Natural killer cell treated with Interleukin-12 subunit alpha and Interleukin-12 subunit beta and Interleukin-15 and Interleukin-18, amount 100 ng/mL, for 72 hours (primary cell): ENCODE measurements at regions not wholly inside any gene's neighbourhood (a gene's known extent, or its start where the extent isn't known, plus 50 kb on each side); places are given as distances from the start of the nearest gene placed in this dataset.

Experiments used
- ATAC-seq, 2 donors: fragments of 150-1000 bp; cut with Tn5 transposase in 1 of 2; sonication (Bioruptor Pico), chemical (Tn5 transposase) in 1 of 2; 2 replicates each; pipeline ENCODE4 v1.10.0; 2021
- DNase-seq: peaks from one replicate; pipeline ENCODE4 v3.0.0; 2022; ENCODE audit warnings: low spot score
- H3K27ac Mint-ChIP-seq, 2 donors: 1 replicate in 1 of 2; 2 replicates in 1 of 2; pipeline ENCODE4 v1.8.0; 2022; ENCODE audit warnings: mixed read lengths in 2 of 2, mild to moderate bottlenecking in 1 of 2, moderate library complexity in 1 of 2
- H3K27me3 Mint-ChIP-seq, 2 donors: 1 replicate in 1 of 2; 2 replicates in 1 of 2; pipeline ENCODE4 v1.8.0; 2022; ENCODE audit warnings: mixed read lengths in 2 of 2
- H3K36me3 Mint-ChIP-seq: one replicate; pipeline ENCODE4 v1.8.0; 2022; ENCODE audit warnings: mixed read lengths
- H3K4me1 Mint-ChIP-seq, 2 donors: 1 replicate in 1 of 2; 2 replicates in 1 of 2; pipeline ENCODE4 v1.8.0; 2022; ENCODE audit warnings: low read depth in 2 of 2, mixed read lengths in 2 of 2, mild to moderate bottlenecking in 1 of 2
- H3K4me3 Mint-ChIP-seq: one replicate; pipeline ENCODE4 v1.8.0; 2022; ENCODE audit warnings: mixed read lengths
- H3K9me3 Mint-ChIP-seq: 2 replicates; pipeline ENCODE4 v1.8.0; 2022; ENCODE audit warnings: mixed read lengths

GRCh38 chr12:69019082-69019481 lies 86.1 kb upstream of the CPM start:
- Mint-ChIP-seq H3K36me3 (no peaks in the 10 kb centered on the region), H3K9me3 (no peaks in the 10 kb centered on the region), H3K27ac (no peak overlapping the region), H3K4me1 (no peaks in the 10 kb centered on the region), H3K4me3 (no peak overlapping the region), H3K27me3 (peaks cover 22 to 29% of the 10 kb centered on the region in 2 donors)
- no peak for DNase-seq
- ATAC-seq, result no peak

DNA sequence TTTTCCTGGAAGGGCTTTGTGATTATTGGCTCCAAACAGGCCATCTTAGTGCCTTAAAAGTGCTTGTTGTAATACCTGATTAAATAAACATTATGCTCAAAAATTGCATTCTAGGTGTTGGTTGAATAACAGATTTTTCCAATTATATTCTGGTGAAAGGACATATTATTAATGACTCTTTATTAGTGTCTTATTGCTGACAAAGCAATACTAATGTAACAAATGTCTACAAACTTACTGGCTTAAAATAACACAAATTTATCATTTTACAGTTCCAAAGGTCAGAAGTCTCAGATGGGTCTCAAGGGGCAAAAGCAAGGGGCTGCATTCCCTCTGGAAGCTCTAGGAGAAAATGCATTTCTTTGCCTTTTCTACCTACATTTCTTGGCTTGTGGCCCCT lies 86.9 kb upstream of the CPM start:
- Mint-ChIP-seq H3K9me3 (no peaks in the 10 kb centered on the region), H3K4me3 (no peak overlapping the region), H3K27me3 (peaks cover 22 to 29% of the 10 kb centered on the region in 2 donors), H3K36me3 (no peaks in the 10 kb centered on the region), H3K4me1 (no peaks in the 10 kb centered on the region), H3K27ac (no peak overlapping the region)
- ATAC-seq, result no peak
- DNase-seq, result no peak

DNA sequence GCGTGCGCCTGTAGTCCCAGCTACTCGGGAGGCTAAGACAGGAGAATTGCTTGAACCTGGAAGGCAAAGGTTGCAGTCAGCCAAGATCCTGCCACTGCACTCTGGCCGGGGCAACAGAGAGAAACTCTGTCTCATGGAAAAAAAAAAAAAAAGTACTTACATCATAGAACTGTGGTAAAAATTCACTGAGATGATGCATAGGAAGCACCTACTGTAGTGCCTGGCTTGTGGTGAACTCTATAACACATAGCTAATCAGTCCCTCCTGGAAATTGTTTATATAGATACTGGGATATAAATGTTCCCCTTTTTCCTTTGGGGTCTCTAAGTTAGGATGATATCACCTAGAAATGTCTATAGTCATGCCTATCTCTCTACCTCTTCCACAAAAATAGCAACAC lies 89.7 kb upstream of the CPM start:
- Mint-ChIP-seq H3K27me3 (peaks cover 25 to 35% of the 10 kb centered on the region in 2 donors), H3K4me3 (no peak overlapping the region), H3K36me3 (no peaks in the 10 kb centered on the region), H3K27ac (no peak overlapping the region), H3K4me1 (no peaks in the 10 kb centered on the region), H3K9me3 (no peaks in the 10 kb centered on the region)
- DNase-seq, result no peak
- ATAC-seq, result no peak

- no peaks in the 10 kb centered on the region for H3K9me3 Mint-ChIP-seq
- H3K36me3 Mint-ChIP-seq, result no peaks in the 10 kb centered on the region
- DNase-seq (no peak), ATAC-seq (no peak)
- no peaks in the 10 kb centered on the region for H3K4me1 Mint-ChIP-seq
- peaks cover 25 to 40% of the 10 kb centered on the region in 2 donors for H3K27me3 Mint-ChIP-seq
- H3K27ac Mint-ChIP-seq, result no peak overlapping the region
- no peak overlapping the region for H3K4me3 Mint-ChIP-seq
Measured at GRCh38 chr12:69023840-69024239, 90.9 kb upstream of the CPM start.

DNA sequence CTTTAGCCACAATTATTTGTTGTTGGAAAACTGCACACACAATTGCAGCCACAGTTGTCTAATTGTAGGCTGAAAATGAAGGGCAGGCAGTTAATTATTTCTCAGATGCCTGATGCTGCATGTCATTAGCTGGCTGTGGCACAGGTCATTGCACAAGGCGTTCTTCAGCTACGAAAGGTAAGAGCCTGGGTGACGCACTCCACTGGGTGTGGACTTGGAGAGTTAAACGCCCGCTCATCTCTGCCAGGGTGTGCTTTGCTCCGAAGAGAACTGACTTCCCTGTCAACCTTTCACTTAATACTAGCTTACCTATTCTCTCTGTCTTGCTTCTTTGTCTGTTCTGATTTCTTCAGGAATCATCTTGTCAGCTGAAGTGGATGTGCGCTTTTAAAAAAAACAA lies 91.4 kb upstream of the CPM start:
- Mint-ChIP-seq H3K27ac (no peak overlapping the region), H3K27me3 (peaks cover 25 to 39% of the 10 kb centered on the region in 2 donors), H3K4me1 (no peaks in the 10 kb centered on the region)

DNA sequence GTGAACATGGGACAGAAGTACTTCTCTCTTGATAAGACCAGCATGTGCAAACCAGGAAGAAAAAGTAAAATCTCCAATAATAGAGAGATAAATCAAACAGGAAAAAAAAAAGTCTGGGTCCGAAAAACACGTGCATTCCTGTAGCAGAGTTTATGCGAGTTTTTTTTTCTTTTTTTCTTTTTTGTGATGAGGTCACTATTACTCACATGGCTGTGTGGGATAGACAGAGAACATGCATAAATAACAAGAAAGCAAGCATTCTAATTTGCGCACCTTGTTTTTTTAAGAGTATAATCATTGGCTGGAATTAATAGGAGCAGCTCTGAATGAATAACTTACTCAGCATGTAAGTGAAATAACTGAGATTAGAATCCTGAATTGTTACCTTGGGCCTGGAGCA lies 91.9 kb upstream of the CPM start:
- Mint-ChIP-seq H3K4me3 (no peak overlapping the region), H3K9me3 (no peaks in the 10 kb centered on the region), H3K36me3 (no peaks in the 10 kb centered on the region), H3K27me3 (peaks cover 23 to 35% of the 10 kb centered on the region in 2 donors), H3K4me1 (no peaks in the 10 kb centered on the region), H3K27ac (no peak overlapping the region)
- no peak for ATAC-seq
- no peak for DNase-seq

More for the DNA sequence above, 91.4 kb upstream of the CPM start:
- no peaks in the 10 kb centered on the region for H3K9me3 Mint-ChIP-seq
- no peak for ATAC-seq
- H3K36me3 Mint-ChIP-seq, result no peaks in the 10 kb centered on the region
- no peak for DNase-seq
- H3K4me3 Mint-ChIP-seq, result no peak overlapping the region

DNA sequence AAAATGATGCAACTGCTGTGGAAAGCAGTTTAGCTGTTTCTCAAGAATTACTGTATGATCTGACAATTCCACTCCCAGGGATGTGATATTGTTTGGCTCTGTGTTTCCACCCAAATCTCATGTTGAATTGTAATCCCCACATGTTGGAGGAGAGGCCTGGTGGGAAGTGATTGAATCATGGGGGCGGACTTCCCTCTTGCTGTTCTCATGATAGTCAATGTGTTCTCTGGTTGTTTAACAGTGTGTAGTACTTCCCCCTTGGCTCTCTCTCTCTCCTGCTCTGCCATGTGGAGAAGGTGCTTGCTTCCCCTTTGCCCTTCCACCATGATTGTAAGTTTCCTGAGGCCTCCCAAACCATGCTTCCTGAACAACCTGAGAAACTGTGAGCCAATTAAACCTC lies 93.4 kb upstream of the CPM start:
- Mint-ChIP-seq H3K27ac (no peak overlapping the region), H3K36me3 (no peaks in the 10 kb centered on the region), H3K9me3 (no peaks in the 10 kb centered on the region), H3K4me1 (no peaks in the 10 kb centered on the region), H3K27me3 (peaks cover 19 to 28% of the 10 kb centered on the region in 2 donors), H3K4me3 (no peak overlapping the region)
- DNase-seq (no peak), ATAC-seq (no peak)

GRCh38 chr12:69027411-69027881 lies 94.5 kb upstream of the CPM start:
- ATAC-seq (no peak), DNase-seq (no peak)
- Mint-ChIP-seq H3K36me3 (no peaks in the 10 kb centered on the region), H3K9me3 (no peaks in the 10 kb centered on the region), H3K4me1 (no peaks in the 10 kb centered on the region), H3K27me3 (peaks cover 19 to 29% of the 10 kb centered on the region in 2 donors), H3K4me3 (no peak overlapping the region), H3K27ac (no peak overlapping the region)

DNA sequence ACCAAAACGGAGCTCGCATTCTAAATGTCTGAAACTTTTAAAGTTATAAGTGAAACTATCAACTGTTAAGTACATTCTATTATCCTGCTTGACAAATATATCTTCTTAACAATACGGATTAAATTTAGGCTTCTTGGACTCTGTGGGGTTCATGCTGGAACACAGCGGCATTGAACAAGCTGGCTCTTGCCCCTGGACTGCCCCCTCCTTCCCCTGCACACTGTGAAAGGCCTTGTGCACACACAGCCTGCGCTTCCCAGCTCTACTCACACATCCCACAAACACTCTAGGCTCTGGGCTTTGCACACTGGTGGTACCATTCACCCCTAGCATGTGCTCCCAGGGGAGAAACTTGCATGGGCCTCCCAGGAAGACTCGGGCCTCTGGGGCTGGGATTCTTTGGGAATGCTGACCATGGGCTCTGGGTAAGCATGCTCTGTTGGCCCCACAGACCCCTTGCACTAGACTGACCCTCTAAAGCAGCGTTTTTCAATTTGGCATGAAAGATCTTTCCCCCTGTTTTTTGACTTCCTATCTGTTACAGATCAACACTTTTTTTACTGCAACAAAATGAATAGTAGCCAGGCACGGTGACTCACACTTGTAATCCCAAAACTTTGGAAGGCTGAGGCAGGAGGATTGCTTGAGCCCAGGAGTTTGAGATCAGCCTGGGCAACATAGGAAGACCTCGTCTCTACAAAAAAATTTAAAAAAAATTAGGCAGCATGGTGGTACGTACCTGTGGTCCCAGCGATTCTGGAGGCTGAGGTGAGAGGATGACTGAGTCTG lies 96.2 kb upstream of the CPM start:
- no peak for DNase-seq
- no peak for ATAC-seq
- Mint-ChIP-seq H3K27me3 (peaks cover 17 to 41% of the 10 kb centered on the region in 2 donors), H3K9me3 (no peaks in the 10 kb centered on the region), H3K4me3 (no peak overlapping the region), H3K27ac (no peak overlapping the region), H3K36me3 (no peaks in the 10 kb centered on the region), H3K4me1 (no peaks in the 10 kb centered on the region)

DNA sequence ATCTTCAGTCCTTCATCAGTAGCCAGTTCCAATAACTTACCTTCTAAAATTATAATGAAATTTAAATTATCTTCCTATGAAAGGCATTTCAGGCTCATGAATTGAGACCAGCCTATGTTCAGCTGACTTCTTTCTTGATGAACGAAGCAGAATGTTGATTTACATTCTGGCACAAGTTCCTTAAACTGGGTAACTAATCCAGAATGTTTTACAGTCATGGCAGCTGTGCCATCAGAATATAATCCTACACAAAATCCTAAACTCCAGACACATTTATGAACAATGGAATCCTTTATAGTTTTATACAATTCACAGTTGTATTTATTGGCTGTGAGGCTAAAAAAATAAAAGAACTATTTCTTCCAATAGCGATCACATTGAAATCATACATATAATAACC lies 97.3 kb upstream of the CPM start:
- DNase-seq, result no peak
- no peaks in the 10 kb centered on the region for H3K4me1 Mint-ChIP-seq
- no peaks in the 10 kb centered on the region for H3K9me3 Mint-ChIP-seq
- no peak for ATAC-seq
- H3K36me3 Mint-ChIP-seq, result no peaks in the 10 kb centered on the region
- H3K27ac Mint-ChIP-seq, result no peak overlapping the region
- H3K4me3 Mint-ChIP-seq, result no peak overlapping the region
- H3K27me3 Mint-ChIP-seq, result peaks cover 15 to 48% of the 10 kb centered on the region in 2 donors

DNA sequence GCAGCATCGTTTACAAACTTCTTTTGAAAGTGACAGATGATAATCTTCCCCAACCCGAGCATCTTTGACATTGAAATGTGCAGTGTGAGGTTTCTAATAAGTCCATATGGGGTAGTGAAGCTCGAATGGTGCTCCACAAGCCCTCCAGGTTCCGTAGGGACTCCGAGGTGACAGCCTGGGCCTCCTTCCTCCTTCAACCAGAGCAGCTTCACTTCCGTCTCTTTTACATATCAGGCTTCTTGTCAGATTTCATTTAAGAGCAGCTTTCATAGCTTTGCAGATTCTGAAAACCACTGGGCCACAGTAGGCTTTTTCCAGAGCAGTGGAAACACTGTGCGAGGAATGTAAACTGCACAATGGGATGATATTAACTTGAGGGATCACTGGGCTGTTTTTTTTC lies 103.6 kb upstream of the CPM start:
- no peaks in the 10 kb centered on the region for H3K36me3 Mint-ChIP-seq
- ATAC-seq (no peak), DNase-seq (no peak)
- H3K27ac Mint-ChIP-seq, result no peak overlapping the region
- no peaks in the 10 kb centered on the region for H3K9me3 Mint-ChIP-seq
- H3K4me3 Mint-ChIP-seq, result no peak overlapping the region
- H3K27me3 Mint-ChIP-seq, result peaks cover 10 to 33% of the 10 kb centered on the region in 2 donors
- H3K4me1 Mint-ChIP-seq, result no peaks in the 10 kb centered on the region

- no peak for ATAC-seq
- H3K9me3 Mint-ChIP-seq, result no peaks in the 10 kb centered on the region
- H3K4me1 Mint-ChIP-seq, result no peaks in the 10 kb centered on the region
- H3K27ac Mint-ChIP-seq, result no peak overlapping the region
- no peak overlapping the region for H3K4me3 Mint-ChIP-seq
- peaks cover 10 to 33% of the 10 kb centered on the region in 2 donors for H3K27me3 Mint-ChIP-seq
- DNase-seq, result no peak
- H3K36me3 Mint-ChIP-seq, result no peaks in the 10 kb centered on the region
Measured at GRCh38 chr12:69036999-69037398, 104.0 kb upstream of the CPM start.

DNA sequence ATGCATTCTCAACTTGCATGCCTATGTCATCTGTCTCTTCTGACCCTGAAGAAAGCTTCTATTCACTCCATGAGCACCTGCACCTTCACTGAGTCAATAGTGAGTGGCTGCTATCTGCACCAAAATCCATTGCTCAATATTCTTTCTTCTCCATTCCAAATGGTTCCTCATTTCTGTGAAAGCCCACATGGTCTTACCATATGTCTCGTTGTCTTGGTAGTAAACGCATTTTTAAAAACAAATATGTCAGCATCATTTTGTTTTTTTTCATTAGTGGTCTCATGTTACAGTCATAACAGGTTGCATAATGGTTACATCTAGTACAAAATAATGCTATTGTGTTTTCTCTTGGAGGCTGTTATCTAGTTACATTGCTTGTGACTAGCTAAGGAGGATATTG lies 106.9 kb upstream of the CPM start:
- H3K27ac Mint-ChIP-seq, result no peak overlapping the region
- H3K36me3 Mint-ChIP-seq, result no peaks in the 10 kb centered on the region
- H3K4me1 Mint-ChIP-seq, result no peaks in the 10 kb centered on the region
- ATAC-seq (no peak), DNase-seq (no peak)
- H3K27me3 Mint-ChIP-seq, result peaks cover 8 to 9% of the 10 kb centered on the region in 2 donors
- H3K4me3 Mint-ChIP-seq, result no peak overlapping the region
- no peaks in the 10 kb centered on the region for H3K9me3 Mint-ChIP-seq

DNA sequence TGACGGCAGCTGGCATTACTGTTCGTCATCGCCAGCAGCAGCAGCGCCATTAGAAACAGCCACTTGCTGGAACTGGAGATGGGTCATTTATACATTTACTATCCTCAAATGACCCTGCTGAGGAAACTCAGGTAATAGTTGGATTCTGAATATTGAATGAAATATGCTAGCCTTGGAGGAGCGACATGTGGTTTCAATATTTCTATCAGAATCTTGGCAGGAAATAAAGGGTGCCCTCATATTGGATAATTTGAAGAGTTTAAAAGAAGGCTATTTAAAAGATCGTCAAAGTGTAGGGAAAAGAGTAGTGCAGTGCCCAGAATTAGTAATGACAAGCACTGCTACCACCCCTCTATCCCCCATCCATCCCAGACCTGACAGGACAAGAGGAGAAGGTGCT lies 109.6 kb upstream of the CPM start:
- H3K4me3 Mint-ChIP-seq, result no peak overlapping the region
- peaks cover 12 to 16% of the 10 kb centered on the region in 2 donors for H3K27me3 Mint-ChIP-seq
- DNase-seq (no peak), ATAC-seq (no peak)
- no peaks in the 10 kb centered on the region for H3K36me3 Mint-ChIP-seq
- H3K27ac Mint-ChIP-seq, result no peak overlapping the region
- no peaks in the 10 kb centered on the region for H3K9me3 Mint-ChIP-seq
- H3K4me1 Mint-ChIP-seq, result no peaks in the 10 kb centered on the region

DNA sequence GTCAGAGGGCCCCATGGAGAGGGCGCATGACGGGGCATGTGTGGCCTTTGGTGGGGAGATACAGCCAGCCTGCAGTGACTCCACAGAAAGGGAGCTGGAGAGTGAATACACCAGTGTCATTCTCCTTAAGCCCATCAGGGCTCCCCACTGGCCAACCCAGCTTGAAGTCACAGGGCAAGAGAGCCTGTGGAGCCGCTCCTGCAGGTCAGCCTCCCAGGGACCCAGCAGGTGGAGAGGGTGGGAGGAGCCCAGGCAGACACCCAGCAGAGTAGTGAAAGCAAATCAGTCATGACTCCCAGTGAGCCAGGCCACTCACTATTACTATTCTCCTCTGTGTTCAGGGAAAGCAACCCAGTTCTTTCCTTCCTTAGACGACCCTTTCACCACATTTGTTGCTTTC lies 110.0 kb upstream of the CPM start:
- H3K27me3 Mint-ChIP-seq, result peaks cover 12 to 18% of the 10 kb centered on the region in 2 donors
- peak in 1 of 2 donors; percentile 62 for ATAC-seq
- no peak overlapping the region for H3K27ac Mint-ChIP-seq
- no peaks in the 10 kb centered on the region for H3K9me3 Mint-ChIP-seq
- no peaks in the 10 kb centered on the region for H3K36me3 Mint-ChIP-seq
- H3K4me3 Mint-ChIP-seq, result no peak overlapping the region
- no peaks in the 10 kb centered on the region for H3K4me1 Mint-ChIP-seq
- no peak for DNase-seq
